Kidney epithelial cell (primary cell): ENCODE measurements at regions not wholly inside any gene's neighbourhood (a gene's known extent, or its start where the extent isn't known, plus 50 kb on each side); places are given as distances from the start of the nearest gene placed in this dataset.
A peak's percentile ranks its signal among the peaks of the same experiment; 100 is the strongest.
"Not testable (repeated sequence)": the region's sequence is repeated elsewhere in the genome, so short reads cannot be mapped to it uniquely, and the experiment has no call there.

Source experiments
- DNase-seq: peaks from one replicate; pipeline ENCODE4 v3.0.0-alpha.2; 2010; ENCODE audit warnings: low read depth
- H3K27me3 ChIP-seq: 2 replicates; pipeline ENCODE4 v1.6.0; 2011; ENCODE audit warnings: low read length; ENCODE audit not compliant: control insufficient read depth, insufficient read depth
- H3K36me3 ChIP-seq: 2 replicates; pipeline ENCODE4 v1.5.1; 2011; ENCODE audit warnings: low read length; ENCODE audit not compliant: control insufficient read depth, insufficient read depth
- H3K4me3 ChIP-seq: 2 replicates; pipeline ENCODE4 v1.5.1; 2011; ENCODE audit warnings: low read depth, mild to moderate bottlenecking, control low read depth, low read length
- CTCF ChIP-seq: IDR thresholded peaks from 2 replicates; pipeline ENCODE4 v1.5.1; 2011; ENCODE audit warnings: mild to moderate bottlenecking, moderate library complexity, low read length, control low read depth, inconsistent platforms; ENCODE audit not compliant: insufficient read depth, poor library complexity, severe bottlenecking

GRCh38 chr4:85039526-85039925, 73.0 kb upstream of the WDFY3 start:
- Histone ChIP-seq H3K36me3 (no peaks in the 10 kb centered on the region), H3K27me3 (no peaks in the 10 kb centered on the region), H3K4me3 (no peak overlapping the region)
- DNase-seq: peak; percentile 12
- no peak for TF ChIP-seq CTCF

- not testable (repeated sequence) for H3K36me3 ChIP-seq, H3K27me3 ChIP-seq, DNase-seq, H3K4me3 ChIP-seq
Measured at GRCh38 chr4:85043812-85044496, 77.5 kb upstream of the WDFY3 start.

GRCh38 chr4:85050736-85051135, 84.2 kb upstream of the WDFY3 start:
- H3K4me3 ChIP-seq: no peak overlapping the region
- no peaks in the 10 kb centered on the region for H3K27me3 ChIP-seq
- H3K36me3 ChIP-seq: no peaks in the 10 kb centered on the region
- no peak for DNase-seq
- TF ChIP-seq CTCF: no peak

GRCh38 chr4:85051526-85051925, 85.0 kb upstream of the WDFY3 start:
- no peaks in the 10 kb centered on the region for H3K27me3 ChIP-seq
- no peak for TF ChIP-seq CTCF
- DNase-seq: no peak
- H3K36me3 ChIP-seq: no peaks in the 10 kb centered on the region
- H3K4me3 ChIP-seq: no peak overlapping the region

- not testable (repeated sequence) for H3K36me3 ChIP-seq, H3K4me3 ChIP-seq, DNase-seq, H3K27me3 ChIP-seq
Measured at GRCh38 chr4:85054925-85055324, 88.4 kb upstream of the WDFY3 start.

- TF ChIP-seq CTCF: no peak
- Histone ChIP-seq H3K27me3 (no peaks in the 10 kb centered on the region), H3K4me3 (no peak overlapping the region), H3K36me3 (no peaks in the 10 kb centered on the region)
- no peak for DNase-seq
Measured at GRCh38 chr4:85058551-85058950, 92.1 kb upstream of the WDFY3 start.

- DNase-seq: no peak
- Histone ChIP-seq H3K27me3 (no peaks in the 10 kb centered on the region), H3K4me3 (no peak overlapping the region), H3K36me3 (no peaks in the 10 kb centered on the region)
- no peak for TF ChIP-seq CTCF
Measured at GRCh38 chr4:85061974-85062373, 95.5 kb upstream of the WDFY3 start.
